IgD-negative memory B cell (primary cell): ENCODE measurements at regions not wholly inside any gene's neighbourhood (a gene's known extent, or its start where the extent isn't known, plus 50 kb on each side); places are given as distances from the start of the nearest gene placed in this dataset.

ENCODE experiments used
- H3K27ac Mint-ChIP-seq, 3 donors: one replicate each; pipeline ENCODE4 v1.8.0; 2020 to 2022; ENCODE audit warnings: mild to moderate bottlenecking in 3 of 3, mixed read lengths in 3 of 3, moderate library complexity in 1 of 3
- H3K27me3 Mint-ChIP-seq: one replicate; pipeline ENCODE4 v1.8.0; 2021; ENCODE audit warnings: mixed read lengths
- H3K36me3 Mint-ChIP-seq: one replicate; pipeline ENCODE4 v1.8.0; 2020; ENCODE audit warnings: mild to moderate bottlenecking, mixed read lengths
- H3K4me1 Mint-ChIP-seq, 3 donors: one replicate each; pipeline ENCODE4 v1.8.0; 2020 to 2022; ENCODE audit warnings: mixed read lengths in 3 of 3, mild to moderate bottlenecking in 1 of 3
- H3K4me3 Mint-ChIP-seq, 4 donors: one replicate each; pipeline ENCODE4 v1.8.0; 2020 to 2022; ENCODE audit warnings: mild to moderate bottlenecking in 4 of 4, mixed read lengths in 4 of 4, moderate library complexity in 3 of 4
- H3K9me3 Mint-ChIP-seq, 3 donors: one replicate each; pipeline ENCODE4 v1.8.0; 2020 to 2021; ENCODE audit warnings: mixed read lengths in 3 of 3, mild to moderate bottlenecking in 1 of 3

DNA sequence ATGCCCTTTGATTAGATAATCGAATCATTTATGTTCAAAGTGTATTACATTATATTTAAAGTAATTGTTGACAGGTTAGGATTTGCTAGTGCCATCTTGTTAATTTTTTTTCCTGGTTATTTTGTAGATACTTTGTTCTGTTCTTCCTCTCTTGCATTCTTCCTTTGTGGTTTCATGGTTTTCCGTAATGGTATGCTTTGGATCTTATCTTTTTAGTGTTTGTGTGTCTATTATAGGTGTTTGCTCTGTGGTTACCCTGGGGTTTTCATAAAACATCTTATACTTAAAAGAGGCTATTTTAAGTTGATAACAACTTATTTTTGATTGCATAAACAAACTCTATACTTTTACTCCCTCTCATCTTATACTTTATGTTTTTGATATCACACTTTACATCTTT, 108.2 kb upstream of the SRD5A3 start:
- no peaks in the 10 kb centered on the region for H3K4me1 Mint-ChIP-seq
- no peak overlapping the region for H3K27ac Mint-ChIP-seq
- no peak overlapping the region for H3K4me3 Mint-ChIP-seq
- H3K9me3 Mint-ChIP-seq: peaks cover 3 to 31% (median 4%) of the 10 kb centered on the region in 3 donors
- H3K27me3 Mint-ChIP-seq: peaks cover 5% of the 10 kb centered on the region
- peaks cover 2% of the 10 kb centered on the region for H3K36me3 Mint-ChIP-seq

DNA sequence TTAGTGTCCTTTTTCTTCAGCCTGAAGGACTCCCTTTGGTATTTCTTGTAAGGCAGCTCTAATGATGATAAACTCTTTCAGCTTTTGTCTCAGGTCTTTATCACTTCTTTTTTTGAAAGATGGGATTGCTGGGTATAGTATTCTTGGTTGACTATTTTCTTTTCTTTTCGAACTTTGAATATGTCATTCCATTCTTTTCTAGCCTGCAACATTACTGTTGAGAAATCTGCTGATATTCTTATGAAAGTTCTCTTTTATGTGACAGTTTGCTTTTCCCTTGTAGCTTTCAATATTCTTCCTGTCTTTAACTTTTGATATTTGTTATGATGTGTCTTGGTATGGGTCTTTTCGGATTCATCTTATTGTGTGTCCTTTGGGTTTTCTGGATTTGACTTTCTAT, 107.6 kb upstream of the SRD5A3 start:
- no peak overlapping the region for H3K4me3 Mint-ChIP-seq
- H3K4me1 Mint-ChIP-seq: no peaks in the 10 kb centered on the region

DNA sequence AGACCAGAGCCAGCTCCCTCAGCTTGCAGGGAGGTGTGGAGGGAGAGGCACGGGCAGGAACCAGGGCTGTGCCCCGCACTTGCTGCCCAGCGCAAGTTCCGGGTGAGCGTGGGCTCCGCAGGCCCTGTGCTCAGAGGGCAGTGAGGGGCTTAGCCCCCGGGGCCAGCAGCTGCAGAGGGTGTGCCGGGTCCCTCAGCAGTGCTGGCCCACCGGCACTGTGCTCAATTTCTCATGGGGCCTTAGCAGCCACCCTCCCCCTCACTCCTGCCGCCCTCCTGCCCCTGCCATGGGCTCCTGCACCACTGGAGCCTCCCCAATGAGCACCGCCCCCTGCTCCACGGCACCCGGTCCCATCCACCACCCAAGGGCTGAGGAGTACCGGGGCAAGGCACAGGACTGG, 104.6 kb upstream of the SRD5A3 start:
- Mint-ChIP-seq H3K4me3 (no peak overlapping the region), H3K27ac (no peak overlapping the region), H3K4me1 (no peaks in the 10 kb centered on the region), H3K36me3 (no peaks in the 10 kb centered on the region), H3K27me3 (peaks cover 9% of the 10 kb centered on the region), H3K9me3 (peaks cover 3 to 25% (median 6%) of the 10 kb centered on the region in 3 donors)

More for the DNA sequence above, 107.6 kb upstream of the SRD5A3 start:
- no peak overlapping the region for H3K27ac Mint-ChIP-seq
- H3K36me3 Mint-ChIP-seq: peaks cover 2% of the 10 kb centered on the region
- H3K27me3 Mint-ChIP-seq: peaks cover 5% of the 10 kb centered on the region
- H3K9me3 Mint-ChIP-seq: peaks cover 3 to 30% (median 4%) of the 10 kb centered on the region in 3 donors

DNA sequence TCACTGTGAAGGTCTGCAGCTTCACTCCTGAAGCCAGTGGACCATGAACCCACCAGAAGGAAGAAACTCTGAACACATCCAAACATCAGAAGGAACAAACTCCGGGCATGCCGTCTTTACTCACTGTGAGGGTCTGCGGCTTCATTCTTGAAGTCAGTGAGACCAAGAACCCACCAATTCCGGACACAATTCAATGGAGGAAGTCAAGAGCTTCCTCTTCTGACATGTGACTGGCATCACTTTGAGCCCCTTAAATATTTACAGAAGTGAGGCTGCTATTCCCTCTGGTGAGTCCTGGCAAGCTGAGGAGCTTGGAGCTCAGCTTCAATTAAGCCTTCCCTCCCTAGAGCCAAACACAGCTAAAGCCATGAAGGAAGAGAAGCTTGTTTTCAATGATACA, 103.5 kb upstream of the SRD5A3 start:
- Mint-ChIP-seq H3K4me3 (no peak overlapping the region), H3K27me3 (peaks cover 9% of the 10 kb centered on the region), H3K9me3 (peaks cover 3 to 23% (median 6%) of the 10 kb centered on the region in 3 donors)

DNA sequence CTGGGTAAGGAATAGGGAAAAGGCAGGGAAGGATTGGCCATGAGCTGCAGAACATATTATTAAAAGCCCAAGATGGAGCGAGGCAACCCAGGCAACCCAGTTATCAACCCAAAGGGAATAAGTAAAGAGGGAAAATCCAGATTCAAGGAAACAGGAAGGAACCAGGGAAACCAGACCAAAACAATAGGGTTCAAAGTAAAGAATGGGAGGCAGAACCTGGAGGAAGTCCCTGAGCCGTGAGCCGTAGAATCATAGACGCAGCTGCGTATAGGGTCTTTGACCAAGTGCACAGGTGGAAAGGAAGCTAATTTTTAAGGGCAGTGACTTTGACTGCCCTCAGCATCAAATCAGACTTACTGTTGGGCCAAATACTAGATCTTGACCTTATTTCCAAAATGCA, 98.5 kb upstream of the SRD5A3 start:
- Mint-ChIP-seq H3K9me3 (peaks cover 0 to 5% (median 0%) of the 10 kb centered on the region in 3 donors), H3K27ac (peak overlapping the region in 1 of 3 donors; percentile 44), H3K4me3 (no peak overlapping the region), H3K4me1 (no peaks in the 10 kb centered on the region), H3K36me3 (no peaks in the 10 kb centered on the region), H3K27me3 (peaks cover 3% of the 10 kb centered on the region)

More for the DNA sequence above, 103.5 kb upstream of the SRD5A3 start:
- no peaks in the 10 kb centered on the region for H3K36me3 Mint-ChIP-seq
- H3K4me1 Mint-ChIP-seq: no peaks in the 10 kb centered on the region
- no peak overlapping the region for H3K27ac Mint-ChIP-seq

- Mint-ChIP-seq H3K27me3 (peaks cover under 1% of the 10 kb centered on the region), H3K9me3 (peaks cover 0 to 3% (median 0%) of the 10 kb centered on the region in 3 donors), H3K4me1 (no peaks in the 10 kb centered on the region), H3K4me3 (no peak overlapping the region), H3K36me3 (no peaks in the 10 kb centered on the region), H3K27ac (no peak overlapping the region)
Measured at GRCh38 chr4:55248756-55249155, 97.3 kb upstream of the SRD5A3 start.

DNA sequence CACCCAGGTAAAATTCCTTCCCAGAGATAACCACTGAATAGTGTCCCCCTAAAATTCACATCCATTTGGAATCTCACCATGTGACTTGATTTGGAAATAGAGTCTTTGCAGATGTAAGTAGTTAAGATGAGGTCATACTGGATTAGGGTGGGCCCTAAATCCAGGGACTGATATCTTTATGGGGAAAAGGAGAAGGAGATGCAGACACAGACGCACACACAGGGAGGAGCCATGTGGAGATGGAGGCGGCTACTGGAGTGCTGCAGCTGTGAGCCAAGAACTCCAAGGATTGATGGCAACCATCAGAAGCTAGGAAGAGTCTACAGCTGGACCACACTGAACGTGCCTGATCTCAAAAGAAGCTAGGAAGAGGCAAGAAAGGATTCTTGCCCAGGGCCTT, 96.6 kb upstream of the SRD5A3 start:
- no peak overlapping the region for H3K27ac Mint-ChIP-seq
- H3K36me3 Mint-ChIP-seq: no peaks in the 10 kb centered on the region
- H3K27me3 Mint-ChIP-seq: no peaks in the 10 kb centered on the region
- no peak overlapping the region for H3K4me3 Mint-ChIP-seq
- peaks cover 0 to 3% (median 0%) of the 10 kb centered on the region in 3 donors for H3K9me3 Mint-ChIP-seq
- no peaks in the 10 kb centered on the region for H3K4me1 Mint-ChIP-seq

DNA sequence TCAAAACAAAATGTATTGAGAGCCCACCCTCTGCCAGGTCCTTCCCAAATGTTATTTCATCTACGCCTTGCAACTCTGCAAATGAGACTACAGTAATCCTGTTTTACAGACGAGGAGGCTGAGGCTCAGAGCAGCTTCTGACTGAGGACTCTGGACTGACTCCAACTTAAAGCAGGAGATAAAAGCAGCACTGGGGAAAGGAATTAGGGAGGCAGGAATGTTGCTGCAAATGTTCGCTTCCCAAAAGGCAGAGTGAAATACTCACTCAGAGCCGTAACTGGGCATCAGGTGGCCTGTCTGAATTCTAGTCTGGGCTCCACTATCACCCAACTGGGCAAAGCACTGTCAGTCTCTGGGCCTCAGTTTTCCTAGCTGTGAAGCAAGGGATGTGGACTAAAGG, 94.7 kb upstream of the SRD5A3 start:
- H3K4me3 Mint-ChIP-seq: no peak overlapping the region
- peaks cover 0 to 3% (median 0%) of the 10 kb centered on the region in 3 donors for H3K9me3 Mint-ChIP-seq
- H3K27me3 Mint-ChIP-seq: peaks cover 2% of the 10 kb centered on the region
- no peak overlapping the region for H3K27ac Mint-ChIP-seq
- no peaks in the 10 kb centered on the region for H3K4me1 Mint-ChIP-seq
- H3K36me3 Mint-ChIP-seq: no peaks in the 10 kb centered on the region

DNA sequence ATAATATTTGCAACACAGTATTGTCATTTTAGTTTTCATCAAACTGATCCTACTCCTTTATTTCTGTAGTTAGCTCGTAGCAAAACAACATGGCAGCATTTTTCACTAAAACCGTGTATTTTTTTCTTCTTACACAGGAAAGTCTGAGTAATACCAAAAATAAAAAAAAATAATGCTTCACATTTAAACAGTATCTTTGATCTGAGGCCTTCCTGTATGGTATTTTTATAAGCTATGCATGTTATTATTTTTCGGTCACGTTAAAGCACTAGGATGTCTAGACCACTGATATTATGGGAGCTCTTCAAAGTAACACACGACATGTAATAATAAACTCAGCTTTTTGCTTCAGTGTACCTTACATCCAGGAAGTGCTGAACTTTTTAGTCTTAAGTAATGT, 94.1 kb upstream of the SRD5A3 start:
- Mint-ChIP-seq H3K9me3 (peaks cover 0 to 3% (median 0%) of the 10 kb centered on the region in 3 donors), H3K27me3 (peaks cover 2% of the 10 kb centered on the region), H3K4me1 (no peaks in the 10 kb centered on the region), H3K36me3 (no peaks in the 10 kb centered on the region), H3K4me3 (no peak overlapping the region), H3K27ac (no peak overlapping the region)

GRCh38 chr4:55253948-55254593, 92.0 kb upstream of the SRD5A3 start:
- no peak overlapping the region for H3K4me3 Mint-ChIP-seq
- no peaks in the 10 kb centered on the region for H3K4me1 Mint-ChIP-seq
- no peaks in the 10 kb centered on the region for H3K36me3 Mint-ChIP-seq
- H3K9me3 Mint-ChIP-seq: no peaks in the 10 kb centered on the region
- peaks cover 2% of the 10 kb centered on the region for H3K27me3 Mint-ChIP-seq
- H3K27ac Mint-ChIP-seq: no peak overlapping the region

DNA sequence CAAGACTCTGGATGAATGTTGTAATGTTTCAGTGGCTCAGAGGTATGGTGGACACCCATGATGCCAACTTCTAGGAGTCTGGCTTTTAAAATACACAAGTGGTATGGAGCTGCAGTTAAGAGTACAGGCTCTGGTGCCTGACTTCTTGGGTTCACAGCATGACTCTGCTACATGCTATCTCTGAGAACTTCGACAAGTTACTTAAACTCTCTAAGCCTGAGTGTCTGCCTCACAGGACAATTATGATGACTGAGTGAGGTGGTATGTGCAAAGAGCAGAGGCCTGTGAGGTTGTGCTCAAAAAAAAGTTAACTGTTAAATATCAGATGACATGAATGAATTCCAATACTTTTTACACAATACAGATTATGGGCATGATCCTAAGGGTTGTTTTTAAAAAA, 90.9 kb upstream of the SRD5A3 start:
- Mint-ChIP-seq H3K27me3 (peaks cover 2% of the 10 kb centered on the region), H3K4me3 (no peak overlapping the region), H3K27ac (no peak overlapping the region), H3K36me3 (no peaks in the 10 kb centered on the region), H3K4me1 (no peaks in the 10 kb centered on the region), H3K9me3 (no peaks in the 10 kb centered on the region)

DNA sequence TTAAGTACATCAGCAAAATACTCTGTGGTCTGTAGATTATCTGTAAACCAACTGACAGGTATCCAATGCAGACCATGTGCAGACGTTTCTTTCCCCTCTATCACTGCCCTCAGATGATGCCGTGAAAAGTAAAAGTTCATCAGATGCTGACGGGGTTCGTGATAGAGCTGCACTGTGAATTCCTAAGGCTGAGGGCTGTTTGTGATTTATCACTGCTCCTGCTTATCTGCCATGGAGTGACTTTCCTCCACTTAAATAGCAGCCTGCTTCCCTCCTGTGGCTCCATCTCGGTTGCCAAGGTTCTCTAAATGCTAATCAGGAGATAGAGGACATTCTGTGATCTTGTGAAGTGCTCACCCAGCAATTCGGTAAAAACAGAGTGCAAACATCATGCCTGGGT, 89.3 kb upstream of the SRD5A3 start:
- Mint-ChIP-seq H3K27ac (no peak overlapping the region), H3K27me3 (peaks cover 2% of the 10 kb centered on the region), H3K4me3 (no peak overlapping the region), H3K36me3 (no peaks in the 10 kb centered on the region), H3K9me3 (no peaks in the 10 kb centered on the region), H3K4me1 (no peaks in the 10 kb centered on the region)

DNA sequence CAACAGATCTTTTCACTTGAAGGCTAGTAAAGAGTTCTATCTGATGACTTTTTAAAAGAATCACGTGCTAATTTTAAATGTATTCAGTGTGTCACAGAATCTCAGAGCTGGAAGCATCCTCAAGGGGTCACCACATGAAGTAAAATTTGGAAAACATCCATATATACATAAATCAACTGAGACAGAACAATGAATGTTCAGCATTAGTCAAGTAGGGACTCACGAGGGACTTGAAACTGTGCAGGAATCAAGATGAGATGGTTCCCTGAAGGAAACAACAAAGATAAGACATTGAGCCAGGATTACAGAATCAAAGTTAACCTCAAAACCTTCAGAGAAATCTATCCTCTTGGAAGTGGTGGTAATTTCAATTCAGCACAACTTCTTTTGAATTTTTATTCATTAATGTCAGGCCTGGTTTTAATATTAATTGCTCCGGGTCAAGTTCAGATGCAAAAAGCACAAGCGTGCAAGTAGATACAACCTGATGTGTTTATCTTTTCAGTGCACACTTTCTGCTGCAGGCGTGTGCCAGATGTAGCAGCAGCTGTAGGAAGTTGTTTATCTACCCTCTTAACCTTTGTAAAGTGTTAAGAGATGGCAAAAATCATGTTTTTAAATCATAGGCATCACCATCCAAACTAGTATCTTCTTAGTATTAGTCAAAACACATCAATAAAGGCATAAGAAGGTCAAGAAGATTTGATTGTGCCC, 87.7 kb upstream of the SRD5A3 start:
- no peak overlapping the region for H3K4me3 Mint-ChIP-seq
- no peak overlapping the region for H3K27ac Mint-ChIP-seq
- H3K36me3 Mint-ChIP-seq: peaks cover 1% of the 10 kb centered on the region
- H3K4me1 Mint-ChIP-seq: no peaks in the 10 kb centered on the region
- peaks cover 2% of the 10 kb centered on the region for H3K27me3 Mint-ChIP-seq
- no peaks in the 10 kb centered on the region for H3K9me3 Mint-ChIP-seq

- H3K36me3 Mint-ChIP-seq: peaks cover 1% of the 10 kb centered on the region
- no peak overlapping the region for H3K4me3 Mint-ChIP-seq
- peaks cover 2% of the 10 kb centered on the region for H3K27me3 Mint-ChIP-seq
- no peaks in the 10 kb centered on the region for H3K9me3 Mint-ChIP-seq
- H3K27ac Mint-ChIP-seq: no peak overlapping the region
- no peaks in the 10 kb centered on the region for H3K4me1 Mint-ChIP-seq
Measured at GRCh38 chr4:55259294-55259693, 86.7 kb upstream of the SRD5A3 start.

DNA sequence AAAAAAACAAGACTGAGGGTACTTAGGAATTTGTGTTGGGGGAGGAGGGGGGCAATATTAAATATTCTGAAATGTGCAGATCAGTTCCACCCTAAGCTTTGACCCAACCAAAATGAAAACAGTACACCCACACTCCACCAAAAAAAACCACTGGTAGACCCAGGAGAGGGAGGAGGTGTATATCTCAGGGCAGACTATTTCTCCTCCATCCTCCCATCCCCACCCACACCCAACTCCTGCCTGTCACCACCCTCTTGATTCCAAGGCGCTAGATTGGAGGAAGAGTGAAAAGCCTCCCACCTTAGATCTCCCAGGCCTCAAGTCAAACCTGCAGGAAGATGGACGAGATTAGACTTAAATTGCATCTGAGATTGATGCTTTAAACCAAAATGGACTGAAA, 76.6 kb upstream of the SRD5A3 start:
- H3K4me1 Mint-ChIP-seq: no peaks in the 10 kb centered on the region
- H3K4me3 Mint-ChIP-seq: no peak overlapping the region
- H3K36me3 Mint-ChIP-seq: no peaks in the 10 kb centered on the region
- H3K9me3 Mint-ChIP-seq: peaks cover 0 to 2% (median 0%) of the 10 kb centered on the region in 3 donors
- H3K27ac Mint-ChIP-seq: no peak overlapping the region
- H3K27me3 Mint-ChIP-seq: peaks cover 1% of the 10 kb centered on the region

DNA sequence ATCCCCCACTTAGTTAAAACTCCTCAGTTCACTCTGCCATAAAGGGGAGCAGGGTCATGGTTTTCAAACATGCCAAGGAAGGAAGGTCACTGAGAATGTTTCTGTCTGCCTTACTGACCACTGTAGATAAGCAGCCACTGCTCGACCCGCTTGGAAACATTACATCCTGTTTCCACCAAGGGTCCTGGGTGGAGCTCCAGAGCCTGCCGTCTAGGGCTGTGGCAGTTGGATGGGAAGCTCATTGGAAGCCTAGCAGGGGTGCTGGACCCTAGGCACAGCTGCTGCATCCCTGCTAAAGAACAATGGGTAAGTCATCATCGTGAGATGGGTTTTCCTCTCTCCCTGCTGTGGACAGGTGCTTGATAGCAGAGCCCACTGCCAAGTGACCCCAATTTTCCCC, 76.0 kb upstream of the SRD5A3 start:
- Mint-ChIP-seq H3K36me3 (no peaks in the 10 kb centered on the region), H3K4me3 (no peak overlapping the region), H3K27me3 (no peaks in the 10 kb centered on the region), H3K27ac (no peak overlapping the region), H3K9me3 (peaks cover 0 to 2% (median 0%) of the 10 kb centered on the region in 3 donors), H3K4me1 (no peaks in the 10 kb centered on the region)
